Frontal cortex (tissue), 3 donors: ENCODE measurements at regions not wholly inside any gene's neighbourhood (a gene's known extent, or its start where the extent isn't known, plus 50 kb on each side); places are given as distances from the start of the nearest gene placed in this dataset.
"Not testable (repeated sequence)": the region's sequence is repeated elsewhere in the genome, so short reads cannot be mapped to it uniquely, and the experiment has no call there.

Experiments used
- DNase-seq, 2 donors: peaks; one replicate each; pipeline ENCODE4 v3.0.0; 2012; ENCODE audit warnings: low spot score in 2 of 2
- FAIRE-seq: peaks from 2 replicates; lab custom pipeline; 2012; peaks lifted over from hg19 to GRCh38; lab: Jason Lieb, UNC
- donor health status: control.
- donor health status: control.
- donor health status: control.

DNA sequence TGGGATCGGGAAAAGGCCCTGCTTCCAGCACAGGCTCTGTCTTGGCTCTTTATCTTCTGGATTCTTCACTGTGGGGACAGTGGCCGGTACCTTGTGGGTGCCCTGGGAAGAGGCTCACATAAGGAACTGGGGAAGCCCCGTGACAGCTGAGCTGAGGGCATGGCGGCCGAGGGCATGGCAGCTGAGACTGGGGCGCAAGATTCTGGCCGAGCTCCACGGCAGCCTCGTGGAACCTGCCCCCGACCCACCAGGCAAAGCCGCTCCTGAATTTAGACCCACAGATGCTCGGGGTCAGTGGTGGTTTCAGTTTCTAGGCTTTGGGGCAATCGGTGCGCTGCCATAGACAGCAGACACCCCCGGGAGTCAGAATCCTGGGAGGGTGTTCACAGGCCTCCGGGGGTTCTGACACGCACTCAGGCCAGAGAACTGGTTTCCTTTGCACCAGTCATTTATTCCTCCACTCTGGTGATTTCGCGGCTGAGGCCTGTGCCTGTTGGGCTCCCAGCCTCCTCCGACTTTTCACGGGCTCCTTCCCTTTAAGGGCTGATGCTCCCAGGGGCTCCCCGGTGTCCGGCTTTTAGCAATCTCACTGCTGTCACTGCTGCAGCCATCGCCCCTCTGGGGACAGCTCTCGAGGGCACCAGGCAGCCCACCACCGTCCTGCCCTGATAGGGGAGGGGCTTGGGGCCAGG lies 117.6 kb downstream of the TEX29 start:
- DNase-seq (no peak), FAIRE-seq (no peak)

DNA sequence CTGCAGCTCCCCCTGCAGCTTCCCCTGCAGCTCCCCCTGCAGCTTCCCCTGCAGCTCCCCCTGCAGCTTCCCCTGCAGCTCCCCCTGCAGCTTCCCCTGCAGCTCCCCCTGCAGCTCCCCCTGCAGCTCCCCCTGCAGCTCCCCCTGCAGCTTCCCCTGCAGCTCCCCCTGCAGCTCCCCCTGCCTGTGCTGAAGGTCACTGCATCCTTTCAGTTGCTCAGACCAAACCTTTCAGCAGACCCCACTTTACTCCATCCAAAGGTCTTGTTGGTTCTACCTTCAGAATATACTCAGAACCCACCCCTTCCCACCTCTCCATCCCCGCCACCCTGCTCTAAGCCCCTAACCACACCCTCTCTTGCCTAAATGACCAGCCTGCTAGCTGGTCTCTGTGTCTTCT lies 120.0 kb downstream of the TEX29 start:
- FAIRE-seq, DNase-seq: not testable (repeated sequence)

DNA sequence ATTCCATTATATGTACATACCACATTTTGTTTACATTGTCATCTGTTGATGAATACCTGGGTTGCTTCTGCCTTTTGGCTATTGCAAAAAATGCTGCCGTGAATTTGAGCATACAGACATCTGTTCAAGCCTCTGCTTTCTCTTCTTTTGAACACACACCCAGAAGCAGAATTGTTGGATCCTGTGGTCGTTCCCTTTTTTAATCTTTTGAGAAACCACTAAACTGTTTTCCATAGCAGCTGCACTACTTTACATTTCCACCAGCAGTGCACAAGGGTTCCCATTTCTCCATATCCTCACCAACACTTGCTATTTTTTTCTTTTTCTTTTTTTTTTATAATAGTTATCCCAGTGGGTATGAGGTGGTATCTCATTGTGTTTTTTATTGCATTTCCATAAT lies 123.5 kb downstream of the TEX29 start:
- no peak for FAIRE-seq

DNA sequence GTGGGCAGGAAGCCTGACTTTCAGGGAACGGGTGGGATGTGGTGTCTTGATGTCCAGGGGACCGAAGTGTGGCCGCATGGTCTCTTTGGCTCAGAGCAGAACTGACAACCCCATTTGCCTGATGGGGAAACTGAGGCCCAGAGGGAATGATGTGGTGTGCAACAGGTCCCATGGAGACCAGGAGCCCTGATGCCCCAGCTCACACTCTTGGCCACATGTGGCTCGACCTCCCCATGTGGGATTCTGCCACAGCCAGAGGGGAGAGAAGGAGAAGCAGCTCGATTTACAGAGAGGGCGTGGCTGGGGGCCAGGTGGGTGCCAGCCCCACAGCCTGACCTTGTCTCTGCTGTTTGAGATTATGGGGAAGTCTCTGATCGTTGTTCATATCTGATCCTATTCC lies 128.1 kb downstream of the TEX29 start:
- no peak for DNase-seq
- FAIRE-seq = no peak

More for the DNA sequence above, 123.5 kb downstream of the TEX29 start:
- no peak for DNase-seq

DNA sequence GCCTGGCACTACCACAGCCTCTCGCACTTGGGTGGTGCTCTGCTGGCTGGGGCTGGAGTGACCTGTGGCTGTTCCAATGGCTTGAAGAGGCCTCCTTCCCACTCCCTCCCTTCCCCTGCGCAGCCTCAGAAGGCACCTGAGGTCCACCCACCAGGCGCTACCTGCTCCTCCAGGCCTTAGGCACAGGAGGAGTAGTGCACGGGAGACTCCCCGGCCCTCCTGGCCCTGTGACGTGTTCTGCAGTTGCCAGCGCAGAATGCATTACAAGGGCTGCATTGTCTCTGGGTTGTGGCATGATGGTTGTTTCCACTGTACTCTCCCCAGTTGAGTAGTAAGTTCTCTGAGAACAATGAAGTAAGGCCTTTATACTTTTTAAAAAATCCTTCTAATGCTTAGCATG lies 128.6 kb downstream of the TEX29 start:
- FAIRE-seq (no peak), DNase-seq (no peak)

DNA sequence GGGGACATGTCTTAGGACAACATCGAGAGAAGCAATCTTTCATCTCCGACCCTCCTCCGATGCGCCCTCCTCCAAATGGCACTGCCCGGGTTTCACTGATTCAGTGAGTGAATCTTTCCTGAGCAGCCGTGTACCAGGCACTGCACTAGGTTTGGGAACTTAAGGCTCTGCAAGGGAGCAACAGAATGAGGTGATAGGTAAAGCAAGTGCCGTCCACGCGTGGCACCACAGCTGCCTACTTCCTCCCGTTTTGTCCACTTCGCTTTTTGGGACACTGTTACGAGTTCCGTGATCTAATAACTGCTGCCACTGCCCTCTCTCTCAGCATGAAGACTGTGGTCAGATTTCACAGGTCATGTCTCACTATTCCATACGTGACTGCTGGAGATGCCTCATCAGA lies 131.0 kb downstream of the TEX29 start:
- DNase-seq (no peak), FAIRE-seq (no peak)

DNA sequence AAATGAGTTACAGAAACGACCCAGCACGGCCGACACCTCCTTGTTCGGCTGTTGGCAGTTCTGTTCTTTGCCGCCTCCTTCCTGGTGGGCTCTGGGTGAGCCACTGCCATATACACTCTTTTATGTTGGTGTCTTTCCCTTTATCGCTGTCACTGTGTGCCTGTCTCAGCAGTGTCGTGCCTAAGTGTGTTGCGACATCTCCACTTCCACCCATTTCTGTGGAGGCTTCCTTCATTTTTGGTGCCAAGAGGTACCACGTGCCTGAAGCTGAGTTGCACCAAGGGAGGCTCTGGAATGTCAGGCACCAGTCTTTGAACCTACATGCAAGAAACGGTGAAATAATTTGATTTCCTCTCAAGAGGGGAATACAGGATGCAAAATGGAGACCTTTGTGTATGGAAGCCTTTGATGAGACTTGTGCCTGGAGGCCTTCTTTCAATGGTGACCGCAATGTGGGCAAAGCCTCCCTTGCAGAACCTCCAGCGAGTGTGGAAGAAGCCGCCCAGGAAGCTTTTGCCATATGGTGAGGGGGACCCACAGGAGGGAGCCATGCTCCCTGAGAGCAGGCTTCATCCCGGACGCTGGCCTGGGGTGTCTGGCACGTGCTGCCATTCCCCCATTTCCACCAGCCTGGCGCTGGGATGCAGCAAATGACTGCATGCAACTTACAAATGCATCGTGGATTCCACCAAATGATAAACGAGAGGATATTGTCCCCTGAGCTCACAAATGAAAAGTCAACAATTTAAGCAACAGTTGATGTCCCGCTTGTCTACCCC lies 136.2 kb downstream of the TEX29 start:
- no peak for DNase-seq
- FAIRE-seq = no peak

DNA sequence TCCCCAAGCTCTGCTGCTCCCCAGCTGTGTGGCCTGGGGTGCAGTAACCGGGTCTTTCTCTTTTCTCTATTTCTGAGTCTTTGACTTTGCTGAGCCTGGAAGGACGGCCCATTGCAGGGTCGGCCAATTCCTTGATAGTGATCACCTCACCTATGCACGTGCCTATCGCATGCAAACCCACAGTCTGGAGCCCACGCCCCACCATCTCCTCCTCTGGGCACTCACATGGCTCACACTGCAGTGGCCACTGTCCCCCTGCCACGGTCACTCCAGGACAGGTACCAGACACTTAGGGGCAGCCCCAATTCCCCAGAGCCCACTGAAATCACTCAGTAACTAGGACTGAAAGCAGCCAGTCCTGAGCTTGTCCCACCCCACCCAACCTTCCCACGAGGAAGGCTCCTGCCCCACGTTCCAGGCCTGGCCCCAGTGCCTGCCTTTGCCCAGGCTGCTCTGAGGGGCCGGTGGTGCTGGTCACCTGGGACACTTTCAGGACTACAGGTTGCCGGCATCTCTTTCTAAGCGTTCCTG lies 137.6 kb downstream of the TEX29 start:
- FAIRE-seq (no peak), DNase-seq (no peak)

DNA sequence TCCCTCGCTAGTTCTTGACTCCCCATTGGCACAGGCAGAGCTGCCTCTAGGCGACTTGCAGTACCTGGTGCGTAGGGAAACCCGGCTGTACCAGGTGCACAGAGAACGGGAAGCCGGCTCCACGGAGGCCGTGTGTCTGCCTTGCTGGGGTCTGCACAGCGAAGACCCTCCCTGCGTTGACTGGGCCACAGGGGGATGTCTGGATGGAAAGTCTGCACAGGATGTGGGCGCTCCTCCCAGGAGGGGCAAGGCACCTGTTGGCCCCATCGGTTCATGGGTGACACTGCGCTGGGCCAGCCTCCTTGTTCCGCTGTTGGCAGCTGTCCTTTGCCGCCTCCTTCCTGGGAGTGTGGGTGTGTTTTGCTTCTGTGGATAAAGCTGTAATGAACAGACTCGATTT lies 138.3 kb downstream of the TEX29 start:
- FAIRE-seq = no peak
- DNase-seq = no peak

DNA sequence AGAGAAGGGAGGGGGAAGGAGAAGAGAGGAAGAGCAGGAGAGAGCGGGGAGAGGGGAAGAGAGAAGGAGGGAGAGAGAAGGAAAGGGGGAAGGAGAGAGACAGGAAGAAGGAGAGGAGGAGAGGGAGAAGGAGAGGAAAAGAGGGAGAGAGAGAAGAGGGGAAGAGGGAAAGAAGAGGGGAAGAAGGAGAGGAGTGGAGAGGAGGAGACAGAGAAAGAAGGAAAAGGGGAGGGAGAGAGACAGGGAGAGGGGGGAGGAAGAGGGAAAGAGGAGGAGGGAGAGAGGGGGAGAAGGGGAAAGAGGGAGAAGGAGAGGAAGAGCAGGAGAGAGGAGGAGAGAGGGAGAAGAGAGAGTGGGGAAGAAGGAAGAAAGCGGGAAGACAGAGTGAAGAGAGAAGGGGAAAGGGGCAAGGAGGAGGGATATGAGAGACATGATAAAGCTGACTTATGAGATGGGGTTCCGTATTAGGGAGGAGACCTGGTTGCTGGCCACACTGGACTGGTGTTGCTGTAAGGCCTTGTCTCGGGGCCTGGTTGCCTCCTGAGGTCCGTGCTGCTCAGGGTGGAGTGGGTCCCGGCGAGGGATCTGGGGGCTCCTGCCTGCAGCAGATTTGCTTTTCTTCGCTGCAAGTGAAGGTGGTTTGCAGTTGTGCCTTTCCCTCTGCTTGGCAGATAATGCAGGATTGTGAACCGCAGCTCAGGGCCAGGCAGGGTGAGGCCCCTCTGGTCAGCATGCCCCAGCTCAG lies 139.5 kb downstream of the TEX29 start:
- DNase-seq = no peak
- no peak for FAIRE-seq

DNA sequence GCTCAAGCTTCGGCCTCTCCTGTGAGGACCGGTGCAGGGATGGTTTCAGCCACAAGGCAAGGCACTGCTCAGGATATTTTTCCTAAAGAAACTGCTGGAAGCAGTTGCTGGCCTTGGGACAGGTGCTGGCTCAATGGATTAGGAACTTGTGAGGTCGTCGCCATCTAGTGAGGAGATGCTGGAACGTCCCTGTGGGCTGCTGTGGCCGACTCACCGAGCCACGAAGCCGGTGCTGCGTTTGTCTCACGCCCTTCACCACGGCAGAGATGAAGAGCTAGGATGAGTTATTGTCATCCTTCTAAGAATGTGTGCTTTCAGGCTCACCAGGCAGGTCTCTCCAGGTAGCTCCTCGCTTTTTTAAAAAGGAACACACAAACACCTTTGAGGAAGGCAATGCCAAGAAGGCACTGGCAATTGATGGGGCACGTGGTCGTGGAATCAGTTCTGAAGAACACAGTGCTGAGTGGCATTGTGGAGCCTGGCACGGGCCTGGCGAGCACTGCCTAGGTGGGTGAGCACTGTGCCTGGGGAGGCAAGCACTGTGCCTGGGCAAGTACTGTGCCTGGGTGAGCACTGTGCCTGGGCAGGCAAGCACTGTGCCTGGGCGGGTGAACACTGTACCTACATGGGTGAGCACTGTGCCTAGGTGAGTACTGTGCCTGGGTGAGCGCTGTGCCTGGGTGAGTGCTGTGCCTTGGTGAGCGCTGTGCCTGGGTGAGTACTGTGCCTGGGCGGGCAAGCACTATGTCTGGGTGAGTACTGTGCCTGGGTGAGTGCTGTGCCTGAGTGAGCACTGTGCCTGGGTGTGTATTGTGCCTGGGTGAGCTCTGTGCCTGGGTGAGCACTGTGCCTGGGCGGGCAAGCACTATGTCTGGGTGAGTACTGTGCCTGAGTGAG lies 140.4 kb downstream of the TEX29 start:
- peak; percentile 59 to 71 for DNase-seq
- FAIRE-seq = no peak

DNA sequence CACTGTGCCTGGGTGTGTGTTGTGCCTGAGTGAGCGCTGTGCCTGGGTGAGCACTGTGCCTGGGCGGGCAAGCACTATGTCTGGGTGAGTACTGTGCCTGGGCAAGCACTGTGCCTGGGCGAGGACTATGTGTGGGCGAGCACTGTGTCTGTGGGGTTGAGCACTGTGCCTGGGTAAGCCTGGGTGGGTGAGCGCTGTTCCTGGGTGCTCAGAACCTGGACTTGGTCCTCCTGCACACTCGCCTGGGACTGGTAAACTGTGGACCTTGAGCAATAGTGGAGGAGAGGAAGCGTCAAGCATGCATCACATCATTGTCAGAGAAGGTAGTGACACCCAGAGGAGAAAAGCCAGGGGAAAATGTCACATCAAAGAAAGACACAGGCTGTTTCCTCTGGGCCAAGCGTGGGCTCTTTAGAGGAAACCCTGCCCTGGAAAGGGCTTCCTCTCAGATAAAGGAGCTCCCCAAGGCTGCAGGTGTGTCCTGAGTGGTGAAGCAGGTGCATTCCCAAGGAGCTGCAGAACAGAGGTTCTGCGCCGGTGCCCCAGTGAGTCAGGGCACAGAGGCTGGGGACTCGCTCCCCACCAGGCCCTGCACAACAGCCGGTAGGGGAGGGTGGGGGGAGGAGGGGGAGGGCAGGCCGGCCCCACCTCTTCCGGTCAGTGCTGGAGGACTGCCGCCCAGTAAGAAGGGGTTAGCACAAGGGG lies 141.2 kb downstream of the TEX29 start:
- FAIRE-seq = no peak

DNA sequence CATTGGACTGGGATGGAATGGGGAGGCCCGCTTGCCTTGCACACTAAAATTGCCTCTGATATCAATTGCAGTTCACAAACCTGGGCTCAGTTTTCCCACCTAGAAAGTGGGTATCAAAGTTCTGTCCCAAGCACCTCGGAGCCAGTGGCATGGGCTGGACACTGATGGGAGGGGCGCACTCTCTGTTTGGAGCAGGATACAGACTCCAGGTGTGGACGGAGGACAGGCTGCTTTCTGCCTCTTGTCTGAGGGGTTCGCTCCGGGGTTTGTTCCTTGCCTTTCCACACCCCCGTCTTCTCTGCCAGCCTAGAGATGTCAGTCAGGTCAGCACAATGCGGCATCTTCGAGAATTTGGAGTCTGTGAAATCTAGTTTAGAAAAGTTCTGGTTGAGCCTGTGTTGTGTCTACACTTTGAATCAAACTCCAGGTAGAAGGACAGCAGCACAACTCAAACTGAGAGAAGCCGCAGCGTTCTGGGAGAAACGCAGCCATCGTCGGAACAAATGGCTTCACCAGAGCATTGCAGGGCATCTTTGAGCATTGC lies 141.9 kb downstream of the TEX29 start:
- no peak for FAIRE-seq
- no peak for DNase-seq

More for the DNA sequence above, 141.2 kb downstream of the TEX29 start:
- DNase-seq = no peak

DNA sequence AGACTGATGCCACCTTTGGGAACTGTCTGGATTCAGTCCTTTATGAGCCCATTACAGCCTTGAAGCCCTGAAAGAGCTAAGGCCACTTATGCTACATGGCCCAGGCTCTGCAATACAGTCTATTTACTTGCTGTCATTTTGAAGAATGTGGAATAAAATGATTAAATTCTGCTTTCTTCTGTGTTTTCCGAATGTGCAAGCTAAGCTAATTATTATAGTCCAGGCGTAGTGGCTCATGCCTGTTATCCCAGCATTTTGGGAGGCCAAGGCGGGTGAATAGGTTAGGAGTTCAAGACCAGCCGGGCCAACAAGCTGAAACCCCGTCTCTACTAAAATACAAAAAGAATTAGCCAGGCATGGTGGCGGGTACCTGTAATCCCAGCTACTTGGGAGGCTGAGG lies 142.5 kb downstream of the TEX29 start:
- FAIRE-seq (no peak), DNase-seq (no peak)

DNA sequence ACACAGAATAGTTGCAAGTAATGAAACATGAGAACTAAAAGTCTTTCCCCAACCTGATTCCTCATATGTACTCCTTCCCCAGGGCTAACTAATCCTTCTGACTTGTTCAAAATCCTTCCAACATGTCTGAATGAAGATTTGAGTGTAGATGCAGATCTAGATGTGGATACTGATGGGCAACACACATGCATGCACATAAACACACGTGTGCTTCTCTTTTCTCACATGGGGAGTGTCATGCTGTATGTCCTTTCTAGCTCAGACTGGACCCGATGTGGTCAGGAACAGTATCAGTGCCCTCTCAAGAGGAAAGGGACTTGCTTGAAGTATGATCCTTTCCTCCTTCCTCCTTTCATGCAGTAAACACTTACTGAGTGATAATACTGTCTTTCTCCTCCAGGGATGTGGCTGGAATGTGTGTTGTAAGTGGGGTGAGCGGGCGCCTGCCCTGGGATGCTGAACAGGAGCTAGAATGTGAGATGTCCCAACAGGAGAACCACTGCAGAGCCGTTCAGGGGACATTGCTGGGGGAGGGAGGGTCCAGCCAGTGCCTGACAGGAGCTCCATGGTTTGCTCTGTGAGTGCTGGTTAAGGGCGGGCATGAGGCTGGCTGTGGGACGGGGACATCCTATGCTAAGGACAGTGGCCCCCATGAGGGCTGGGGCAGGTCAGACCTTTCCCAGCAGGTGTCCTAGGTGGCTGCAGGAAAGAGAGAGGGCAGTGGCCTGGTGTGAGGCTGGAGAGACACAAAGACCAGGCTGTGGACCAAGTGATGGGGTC lies 146.9 kb downstream of the TEX29 start:
- no peak for FAIRE-seq

DNA sequence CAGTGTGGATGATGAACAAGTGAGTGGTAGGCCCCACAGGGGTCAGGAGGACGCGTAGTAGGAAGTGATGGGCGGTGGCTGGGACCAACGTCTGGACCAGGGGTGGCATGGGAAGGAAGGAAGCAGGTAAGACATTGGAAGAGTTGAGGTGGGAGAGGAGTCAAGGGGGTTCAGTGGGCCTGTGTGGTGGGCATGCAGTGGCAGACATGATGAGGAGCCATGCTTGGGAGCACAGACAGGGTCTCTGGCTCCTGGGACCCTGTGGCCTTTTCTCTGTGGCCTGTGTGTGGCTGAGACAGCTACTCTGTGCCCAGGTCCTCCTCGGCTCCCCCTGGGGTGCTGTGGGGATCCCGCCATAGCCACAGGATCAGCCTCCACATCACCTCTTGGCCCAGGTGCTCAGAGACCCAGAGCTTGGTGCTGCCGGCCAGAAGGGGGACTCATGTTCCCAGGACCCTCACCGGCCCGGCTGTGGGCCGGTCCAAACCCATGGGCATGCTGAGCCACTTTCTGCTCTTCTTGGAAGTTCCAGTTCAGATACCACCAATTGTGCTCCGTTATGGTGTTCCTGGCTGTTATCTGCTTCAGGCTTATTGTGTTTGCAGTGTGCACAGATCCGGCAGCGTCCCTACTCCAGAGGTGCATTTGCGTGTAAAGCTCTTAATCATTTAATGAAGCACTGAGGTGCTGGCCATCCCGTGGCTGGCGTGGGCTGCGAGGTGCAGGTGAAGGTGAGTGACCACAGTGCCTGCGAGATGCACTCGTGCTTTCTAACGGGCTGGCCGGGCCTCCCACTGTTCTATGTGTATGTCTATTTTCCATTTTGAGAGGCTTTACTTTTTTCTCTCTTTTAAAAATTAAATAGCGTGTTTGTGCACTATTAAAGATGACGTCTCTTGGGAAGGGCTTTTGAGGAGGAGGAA lies 147.9 kb downstream of the TEX29 start:
- no peak for FAIRE-seq
- no peak for DNase-seq

More for the DNA sequence above, 146.9 kb downstream of the TEX29 start:
- no peak for DNase-seq

DNA sequence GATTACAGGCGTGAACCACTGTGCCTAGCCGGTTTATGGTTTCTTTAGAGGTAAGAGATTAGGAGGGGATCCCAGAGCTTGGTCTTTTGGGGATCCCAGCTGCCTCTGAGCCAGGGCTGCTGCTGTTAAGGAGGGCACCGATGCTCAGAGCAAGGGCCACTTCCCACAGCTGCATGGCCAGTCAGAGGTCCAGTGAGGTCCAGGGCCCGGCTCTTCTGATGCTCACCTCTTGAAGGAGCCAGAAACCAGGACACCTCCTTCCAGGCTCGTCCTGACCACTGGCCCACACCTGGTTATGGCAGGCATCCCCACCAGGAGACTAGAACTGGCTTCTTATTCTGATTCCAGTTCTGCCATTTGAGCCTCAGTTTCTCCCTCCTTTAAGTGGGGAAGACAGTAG lies 149.0 kb downstream of the TEX29 start:
- DNase-seq (no peak), FAIRE-seq (no peak)
